Amniotic stem cell (primary cell): ENCODE measurements at regions not wholly inside any gene's neighbourhood (a gene's known extent, or its start where the extent isn't known, plus 50 kb on each side); places are given as distances from the start of the nearest gene placed in this dataset.
"Not testable (repeated sequence)": the region's sequence is repeated elsewhere in the genome, so short reads cannot be mapped to it uniquely, and the experiment has no call there.

Experiments
- DNase-seq: peaks from one replicate; lab custom pipeline; 2025; lab: John Stamatoyannopoulos, UW

- DNase-seq, result no peak
Observed at GRCh38 chr1:29774355-29774754, 538.0 kb downstream of the PTPRU start.

DNA sequence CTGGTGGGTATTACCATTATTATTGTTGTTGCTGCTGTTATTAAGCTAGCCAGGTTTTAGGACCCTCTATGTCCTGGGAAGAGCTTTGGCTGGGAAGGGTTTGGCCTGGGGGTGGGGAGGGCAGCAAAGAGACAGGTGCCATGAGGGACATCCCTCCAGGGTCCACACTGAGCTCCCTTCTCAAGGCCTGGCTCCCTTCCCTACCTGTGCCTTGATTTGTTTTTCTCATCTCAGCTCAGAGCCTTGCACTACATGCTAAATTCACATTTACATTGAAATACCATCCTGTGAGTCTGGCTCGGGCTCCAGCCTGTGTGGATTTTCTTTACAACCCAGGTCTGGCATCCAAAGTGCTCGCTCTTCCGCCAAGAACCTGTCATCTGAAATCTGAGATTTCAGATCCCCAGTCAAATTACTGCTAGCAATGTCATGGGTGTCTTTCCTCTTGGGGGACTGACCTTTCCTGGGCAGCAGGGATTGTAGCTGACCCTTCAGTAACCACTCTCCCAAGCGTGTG is 536.3 kb downstream of the PTPRU start:
- no peak for DNase-seq

- no peak for DNase-seq
Observed at GRCh38 chr1:29767769-29768425, 531.6 kb downstream of the PTPRU start.

- no peak for DNase-seq
Observed at GRCh38 chr1:29767088-29767685, 530.9 kb downstream of the PTPRU start.

DNA sequence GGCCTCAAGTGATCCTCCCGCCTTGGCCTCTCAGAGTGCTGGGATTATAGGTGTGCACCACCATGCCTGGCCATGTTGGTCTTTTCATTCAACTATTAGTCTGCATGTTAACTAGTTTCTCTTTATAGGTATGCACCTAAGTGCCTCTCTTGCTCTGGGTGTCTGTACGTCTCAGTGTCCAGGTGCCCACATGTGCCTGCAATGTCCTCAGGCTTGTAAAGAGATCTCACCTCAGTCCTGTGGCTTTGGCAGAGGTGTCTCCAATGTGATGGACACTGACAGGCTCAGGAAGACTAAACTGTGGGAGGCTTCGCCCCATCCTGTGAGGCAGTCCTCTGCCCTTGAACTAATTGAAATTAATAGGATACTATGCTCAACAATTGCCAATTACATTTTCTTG is 526.3 kb downstream of the PTPRU start:
- DNase-seq, result no peak

DNA sequence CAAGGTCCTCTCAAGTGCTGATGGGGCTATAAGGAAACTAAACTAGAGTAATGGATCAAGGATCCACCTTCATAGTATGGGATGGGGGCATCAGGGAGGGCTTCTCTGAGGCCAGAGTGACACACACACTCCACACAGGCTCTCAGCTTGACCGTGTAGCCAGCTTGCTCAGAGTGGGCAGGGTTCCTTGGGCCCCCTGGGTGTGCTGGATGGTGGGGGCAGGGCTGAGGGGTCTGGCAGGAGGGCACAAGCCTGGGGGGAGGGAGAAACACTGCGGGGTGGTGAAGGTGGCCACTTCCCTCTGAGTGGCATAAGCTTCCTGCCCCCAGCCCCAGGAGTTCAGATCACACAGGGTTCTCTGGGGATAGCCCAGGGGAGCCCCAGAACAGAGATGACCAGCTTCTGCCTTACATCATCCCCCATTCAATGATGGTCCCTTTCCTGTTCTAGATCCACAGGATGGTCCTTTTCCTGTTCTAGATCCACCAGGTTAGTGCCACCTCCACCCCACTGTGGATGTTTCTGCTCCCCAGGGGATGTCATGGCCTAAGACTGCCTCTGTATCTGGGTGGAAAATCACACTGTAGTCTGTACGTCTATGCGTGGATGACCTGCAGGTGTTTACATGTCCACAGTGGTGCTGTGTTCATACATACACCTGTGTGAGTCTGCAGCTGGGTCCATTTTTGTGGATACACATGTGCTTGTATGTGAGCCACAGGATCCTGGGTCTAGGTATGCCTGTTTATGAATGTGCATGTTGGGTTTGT is 525.0 kb downstream of the PTPRU start:
- no peak for DNase-seq

- no peak for DNase-seq
Observed at GRCh38 chr1:29760067-29760564, 523.8 kb downstream of the PTPRU start.

GRCh38 chr1:29758781-29759499 is 522.6 kb downstream of the PTPRU start:
- DNase-seq, result no peak

DNA sequence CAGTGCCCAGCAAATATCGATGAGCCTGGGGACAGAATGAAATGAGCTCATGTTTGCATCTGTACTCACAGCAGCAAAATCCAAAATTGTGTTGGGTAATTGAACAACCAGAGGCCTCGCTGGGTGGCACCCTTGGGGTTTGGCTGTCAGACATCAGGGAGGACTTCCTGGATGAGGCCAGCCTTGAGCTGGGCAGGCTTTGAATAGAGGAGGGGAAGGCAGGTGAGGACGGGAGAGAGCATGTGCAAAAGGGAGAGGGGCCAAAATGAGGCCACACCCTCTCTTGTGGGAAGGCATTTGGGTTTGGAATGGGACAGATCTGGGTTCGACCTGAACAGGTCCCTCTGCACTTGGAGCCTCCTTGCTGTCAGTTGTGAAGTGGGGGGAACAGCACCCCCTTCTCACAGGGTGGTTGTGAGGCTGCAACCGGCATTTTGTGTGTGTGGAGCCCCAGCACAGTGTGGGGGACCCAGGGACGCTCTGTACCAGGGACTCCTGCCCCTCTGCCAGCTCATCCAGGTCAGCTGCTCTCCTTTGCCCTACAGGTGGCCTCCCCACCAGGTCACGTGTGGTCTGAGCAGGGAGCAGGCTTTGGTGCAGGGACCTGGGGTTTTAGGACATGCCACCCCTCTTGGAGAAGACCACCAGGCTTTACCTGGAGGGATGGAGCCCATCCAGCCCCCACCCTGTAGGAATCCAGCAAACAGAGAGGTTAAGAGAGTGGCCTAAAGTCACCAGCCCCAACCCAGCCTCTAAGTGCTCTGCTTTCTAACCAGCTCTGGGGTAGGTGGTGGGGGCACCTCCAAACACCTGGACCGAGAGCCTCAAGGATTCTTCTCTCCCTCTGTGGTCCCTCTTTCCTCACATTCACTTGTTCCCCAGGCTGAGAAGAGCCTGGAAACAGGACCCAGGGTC is 521.8 kb downstream of the PTPRU start:
- DNase-seq, result no peak

- DNase-seq, result no peak
Observed at GRCh38 chr1:29756901-29757725, 520.8 kb downstream of the PTPRU start.

DNA sequence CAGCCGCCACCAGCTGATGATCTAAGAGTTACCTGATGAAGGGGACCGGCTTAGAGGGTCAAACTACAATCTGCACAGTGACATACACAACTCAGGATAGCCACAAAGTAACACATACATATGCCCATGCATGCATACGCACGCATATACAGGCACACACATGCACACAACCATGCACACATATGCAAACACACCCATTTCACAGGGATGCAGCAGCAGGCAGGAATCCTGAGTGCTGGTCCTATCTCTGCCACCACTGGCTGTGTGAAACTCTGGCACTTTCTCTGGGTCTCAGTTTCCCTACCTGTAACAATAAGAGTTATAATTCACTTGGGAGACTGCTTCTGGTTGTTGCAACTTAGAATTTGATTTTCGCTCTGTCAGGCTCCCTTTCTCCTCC is 520.2 kb downstream of the PTPRU start:
- no peak for DNase-seq

GRCh38 chr1:29756085-29756484 is 519.8 kb downstream of the PTPRU start:
- DNase-seq, result no peak

DNA sequence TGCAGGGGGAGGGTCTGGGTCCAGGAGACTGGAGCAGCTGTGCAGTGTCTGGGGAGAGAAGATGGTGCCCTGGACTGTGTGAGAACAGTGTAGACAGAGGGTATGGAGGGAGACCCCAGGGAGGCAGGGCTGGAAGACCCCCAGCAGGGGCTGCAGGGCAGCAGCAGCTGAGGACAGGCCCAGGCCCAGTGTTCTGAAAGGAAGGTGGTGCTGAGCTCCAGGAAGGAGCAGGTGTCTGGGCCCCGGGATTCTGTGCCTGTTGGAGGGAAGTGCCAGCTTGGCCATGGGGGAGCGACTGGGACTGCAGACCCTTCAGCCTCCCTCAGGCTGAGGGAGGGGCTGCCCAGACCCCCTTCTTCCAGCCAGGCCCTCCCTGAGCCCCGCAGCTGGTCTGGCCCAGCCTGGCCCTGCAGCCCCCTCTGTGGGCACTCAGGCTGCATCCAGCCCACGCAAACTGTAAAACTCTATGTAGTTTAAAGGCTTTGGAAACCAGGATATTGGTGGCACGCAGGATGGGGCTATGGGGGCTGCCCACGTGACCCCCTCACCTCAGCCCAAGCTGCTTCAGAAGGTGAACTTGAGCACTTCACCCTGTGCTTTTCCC is 519.2 kb downstream of the PTPRU start:
- DNase-seq, result not testable (repeated sequence)

GRCh38 chr1:29754573-29755375 is 518.5 kb downstream of the PTPRU start:
- no peak for DNase-seq

DNA sequence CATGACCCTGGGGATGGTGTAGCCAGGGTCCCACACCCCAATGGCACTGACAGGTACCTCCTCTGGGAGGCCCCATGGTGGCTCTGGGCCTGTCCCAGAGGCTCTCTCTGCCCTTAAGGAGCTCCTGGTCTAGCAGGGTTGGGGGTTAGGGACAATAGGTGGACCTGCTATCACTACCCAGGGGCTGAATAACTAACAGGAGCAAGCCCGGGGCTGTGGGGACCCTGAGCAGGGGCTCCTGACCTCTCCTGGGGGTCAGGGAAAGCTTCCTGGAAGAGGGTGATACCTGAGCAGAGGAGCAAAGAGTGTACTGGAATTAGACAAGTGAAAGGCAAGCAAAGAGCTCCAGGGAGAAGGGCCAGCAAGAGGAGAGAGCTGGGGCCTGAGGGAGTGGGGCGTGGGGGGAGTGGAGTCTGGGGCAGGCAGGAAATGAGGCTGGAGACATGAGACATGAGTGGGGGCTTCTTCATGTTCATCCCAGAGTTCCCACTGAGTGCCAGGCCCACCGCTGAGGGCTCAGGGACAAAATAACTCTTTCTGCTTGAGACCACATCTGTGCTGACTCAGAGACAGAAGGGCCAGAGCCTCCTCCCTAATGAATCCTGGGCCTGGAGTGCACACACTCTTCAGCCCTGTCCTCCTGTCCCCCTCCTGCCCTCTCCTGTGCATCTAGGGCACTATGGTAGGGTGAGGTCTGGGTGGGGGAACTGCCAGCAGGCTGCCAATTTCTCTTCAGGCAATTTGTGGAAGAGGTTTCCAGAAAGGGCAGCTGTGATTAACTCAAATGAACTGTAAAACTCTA is 517.6 kb downstream of the PTPRU start:
- DNase-seq, result no peak

DNA sequence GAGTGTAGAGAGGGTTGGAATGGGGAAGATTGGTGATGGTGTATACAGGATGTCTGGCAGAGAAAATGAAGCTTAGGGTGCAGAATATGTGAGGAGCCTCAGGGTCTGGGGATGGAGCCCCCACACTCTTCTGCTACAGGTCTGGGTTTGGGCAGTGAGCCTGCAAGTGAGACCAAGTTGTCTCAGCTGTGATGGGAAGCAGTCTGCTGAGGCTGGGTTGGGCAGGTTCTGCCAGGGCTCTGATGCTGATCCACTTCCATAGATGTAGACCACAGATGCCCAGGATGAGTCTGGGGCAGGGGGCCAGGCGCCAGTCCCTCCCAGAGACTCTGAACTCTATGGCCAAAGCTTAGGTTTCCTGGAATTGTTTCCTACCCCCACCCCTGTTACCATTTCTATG is 516.9 kb downstream of the PTPRU start:
- DNase-seq, result no peak

DNA sequence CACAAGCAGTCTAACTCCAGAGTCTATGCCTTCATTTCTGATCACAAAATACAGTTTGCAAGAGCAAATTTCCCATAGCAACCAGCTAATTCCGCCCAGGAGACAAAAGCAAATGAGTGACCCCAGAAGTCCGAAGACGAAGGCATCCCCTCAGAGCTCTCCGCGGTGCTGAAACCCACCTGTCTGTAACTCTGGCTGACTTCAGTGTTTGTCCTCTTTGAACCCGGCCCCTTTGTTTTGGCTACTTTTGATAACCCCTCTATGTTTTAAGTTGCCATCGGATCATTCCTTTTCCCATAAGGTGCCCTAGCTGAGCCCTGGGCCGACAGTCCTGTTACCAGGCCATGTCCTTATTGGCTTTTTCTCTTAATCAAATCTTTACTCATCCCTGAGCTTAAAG is 515.8 kb downstream of the PTPRU start:
- no peak for DNase-seq
